Nephron progenitor cell (in vitro differentiated cells): ENCODE measurements at regions not wholly inside any gene's neighbourhood (a gene's known extent, or its start where the extent isn't known, plus 50 kb on each side); places are given as distances from the start of the nearest gene placed in this dataset.

Source experiments
- DNase-seq: peaks from one replicate; pipeline ENCODE4 v3.0.0; 2021
- H3K27ac Mint-ChIP-seq: 2 replicates; pipeline ENCODE4 v1.8.0; 2021; ENCODE audit warnings: mild to moderate bottlenecking, moderate library complexity, mixed read lengths
- H3K27me3 Mint-ChIP-seq: 2 replicates; pipeline ENCODE4 v1.8.0; 2021; ENCODE audit warnings: mild to moderate bottlenecking, low read depth, mixed read lengths; ENCODE audit not compliant: poor library complexity
- H3K36me3 Mint-ChIP-seq: 2 replicates; pipeline ENCODE4 v1.8.0; 2021; ENCODE audit warnings: low read depth, mixed read lengths
- H3K4me1 Mint-ChIP-seq: 2 replicates; pipeline ENCODE4 v1.8.0; 2021; ENCODE audit warnings: mixed read lengths
- H3K4me3 Mint-ChIP-seq: 2 replicates; pipeline ENCODE4 v1.8.0; 2021; ENCODE audit warnings: mild to moderate bottlenecking, moderate library complexity, mixed read lengths
- H3K9me3 Mint-ChIP-seq: 2 replicates; pipeline ENCODE4 v1.8.0; 2021; ENCODE audit warnings: mild to moderate bottlenecking, moderate library complexity, mixed read lengths
- CTCF ChIP-seq: fragments of 200-600 bp; sonication (generic); IDR thresholded peaks from 2 replicates; pipeline ENCODE4 v1.5.0; 2021; ENCODE audit warnings: antibody characterized with exemption

- no peak overlapping the region for H3K27ac Mint-ChIP-seq
- no peak for DNase-seq
- TF ChIP-seq CTCF, result no peak
- H3K36me3 Mint-ChIP-seq, result no peaks in the 10 kb centered on the region
- no peak overlapping the region for H3K4me3 Mint-ChIP-seq
- no peaks in the 10 kb centered on the region for H3K27me3 Mint-ChIP-seq
- no peaks in the 10 kb centered on the region for H3K4me1 Mint-ChIP-seq
- H3K9me3 Mint-ChIP-seq, result peaks cover 11% of the 10 kb centered on the region
These were observed 295.5 kb downstream of the RMST start for GRCh38 chr12:97758194-97758501.

GRCh38 chr12:97758586-97758985, 296.0 kb downstream of the RMST start:
- no peak overlapping the region for H3K4me3 Mint-ChIP-seq
- H3K27me3 Mint-ChIP-seq, result no peaks in the 10 kb centered on the region
- peaks cover 12% of the 10 kb centered on the region for H3K9me3 Mint-ChIP-seq
- H3K36me3 Mint-ChIP-seq, result no peaks in the 10 kb centered on the region
- no peak overlapping the region for H3K27ac Mint-ChIP-seq
- TF ChIP-seq CTCF, result no peak
- H3K4me1 Mint-ChIP-seq, result no peaks in the 10 kb centered on the region
- no peak for DNase-seq

GRCh38 chr12:97760601-97761000, 298.0 kb downstream of the RMST start:
- H3K4me1 Mint-ChIP-seq, result no peaks in the 10 kb centered on the region
- peaks cover 12% of the 10 kb centered on the region for H3K9me3 Mint-ChIP-seq
- H3K4me3 Mint-ChIP-seq, result no peak overlapping the region
- no peak overlapping the region for H3K27ac Mint-ChIP-seq
- TF ChIP-seq CTCF, result no peak
- H3K36me3 Mint-ChIP-seq, result no peaks in the 10 kb centered on the region
- no peaks in the 10 kb centered on the region for H3K27me3 Mint-ChIP-seq
- DNase-seq, result no peak

- Mint-ChIP-seq H3K4me1 (no peaks in the 10 kb centered on the region), H3K4me3 (no peak overlapping the region), H3K36me3 (no peaks in the 10 kb centered on the region), H3K9me3 (peaks cover 12% of the 10 kb centered on the region), H3K27ac (no peak overlapping the region), H3K27me3 (no peaks in the 10 kb centered on the region)
- no peak for DNase-seq
- TF ChIP-seq CTCF, result no peak
These were observed 300.5 kb downstream of the RMST start for GRCh38 chr12:97763113-97763512.

- H3K9me3 Mint-ChIP-seq, result peaks cover 15% of the 10 kb centered on the region
- no peak for TF ChIP-seq CTCF
- no peak for DNase-seq
- no peaks in the 10 kb centered on the region for H3K36me3 Mint-ChIP-seq
- H3K4me3 Mint-ChIP-seq, result no peak overlapping the region
- H3K27ac Mint-ChIP-seq, result no peak overlapping the region
- no peaks in the 10 kb centered on the region for H3K27me3 Mint-ChIP-seq
- no peaks in the 10 kb centered on the region for H3K4me1 Mint-ChIP-seq
These were observed 302.1 kb downstream of the RMST start for GRCh38 chr12:97764700-97765099.

- Mint-ChIP-seq H3K27me3 (no peaks in the 10 kb centered on the region), H3K9me3 (peaks cover 15% of the 10 kb centered on the region), H3K36me3 (no peaks in the 10 kb centered on the region), H3K27ac (no peak overlapping the region), H3K4me1 (no peaks in the 10 kb centered on the region), H3K4me3 (no peak overlapping the region)
- no peak for TF ChIP-seq CTCF
- DNase-seq, result no peak
These were observed 304.7 kb downstream of the RMST start for GRCh38 chr12:97767347-97767746.
